IPS DF 4.7 (cell line): ENCODE measurements at regions not wholly inside any gene's neighbourhood (a gene's known extent, or its start where the extent isn't known, plus 50 kb on each side); places are given as distances from the start of the nearest gene placed in this dataset.
"Not testable (repeated sequence)": the region's sequence is repeated elsewhere in the genome, so short reads cannot be mapped to it uniquely, and the experiment has no call there.

Experiments
- DNase-seq: peaks from one replicate; pipeline ENCODE4 v3.0.0-alpha.2; 2013; ENCODE audit warnings: low spot score; ENCODE audit errors: extremely low read depth

GRCh38 chr13:56352361-56352760 is 788.4 kb upstream of the PRR20A start:
- DNase-seq, result no peak

GRCh38 chr13:56352901-56353300 is 787.8 kb upstream of the PRR20A start:
- DNase-seq, result no peak

DNA sequence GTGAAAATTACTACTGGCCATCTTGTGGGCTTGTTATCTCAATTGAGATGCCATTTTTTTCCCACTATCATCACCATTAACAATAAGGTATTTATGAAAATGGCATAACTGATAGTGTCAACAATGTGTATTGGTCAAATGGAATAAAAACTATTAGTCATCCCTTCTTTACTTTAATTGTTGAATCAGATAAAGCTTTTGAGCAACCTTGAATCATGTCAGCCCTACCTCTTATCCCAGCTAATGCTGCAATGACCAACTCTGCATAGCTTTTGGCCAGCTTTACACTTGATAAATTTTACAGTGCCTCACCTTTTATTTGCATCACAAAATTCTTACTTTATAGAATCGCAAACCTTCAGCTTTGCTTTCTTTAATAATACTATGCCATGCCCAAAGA is 784.0 kb upstream of the PRR20A start:
- no peak for DNase-seq

GRCh38 chr13:56378566-56378965 is 762.2 kb upstream of the PRR20A start:
- DNase-seq, result no peak

- no peak for DNase-seq
Measured at GRCh38 chr13:56393549-56393948, 747.2 kb upstream of the PRR20A start.

- DNase-seq, result no peak
Measured at GRCh38 chr13:56396318-56396717, 744.4 kb upstream of the PRR20A start.

GRCh38 chr13:56400774-56401173 is 739.9 kb upstream of the PRR20A start:
- no peak for DNase-seq

GRCh38 chr13:56412856-56413255 is 727.9 kb upstream of the PRR20A start:
- no peak for DNase-seq

DNA sequence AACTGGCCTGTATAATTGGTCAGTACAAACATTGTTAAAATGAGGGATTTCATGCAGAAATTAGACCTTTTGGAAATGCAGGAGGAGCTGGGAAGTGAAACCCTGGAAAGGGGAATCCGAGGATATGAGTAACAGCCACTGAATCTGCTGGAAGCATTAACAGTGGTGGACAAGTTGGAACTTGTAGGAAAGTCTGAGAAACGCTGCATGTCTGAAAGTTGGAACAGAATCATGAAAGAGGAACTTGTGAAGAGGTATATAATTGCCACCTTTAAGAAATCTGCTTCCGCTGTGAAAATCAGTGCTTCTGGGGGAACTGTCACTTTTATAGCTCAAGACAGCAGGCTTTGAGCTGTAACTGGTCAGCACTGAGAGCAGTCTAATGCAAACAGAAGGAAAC is 716.5 kb upstream of the PRR20A start:
- DNase-seq, result no peak

- DNase-seq, result no peak
Measured at GRCh38 chr13:56457535-56458190, 683.1 kb upstream of the PRR20A start.

GRCh38 chr13:56459286-56459685 is 681.4 kb upstream of the PRR20A start:
- DNase-seq, result no peak

- DNase-seq, result no peak
Measured at GRCh38 chr13:56501750-56502149, 639.0 kb upstream of the PRR20A start.

DNA sequence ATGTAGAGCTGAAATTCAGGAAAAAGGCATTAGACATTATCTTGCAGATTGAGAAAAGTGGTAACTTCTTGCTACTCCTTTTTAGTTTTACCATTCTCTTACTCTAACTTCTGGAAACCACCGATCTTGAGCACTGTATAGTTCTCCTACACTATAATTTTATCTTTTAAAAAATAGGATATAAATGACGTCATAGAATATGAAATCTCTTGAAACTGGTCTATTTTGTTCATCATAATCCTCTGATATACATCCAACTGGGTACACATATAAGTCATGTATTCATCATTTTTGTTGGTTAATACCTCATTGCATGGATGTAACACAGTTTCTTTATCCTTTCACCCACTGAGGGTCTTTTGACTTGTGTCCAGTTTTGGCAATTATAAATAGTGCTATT is 629.9 kb upstream of the PRR20A start:
- DNase-seq, result no peak

GRCh38 chr13:56512336-56512735 is 628.4 kb upstream of the PRR20A start:
- not testable (repeated sequence) for DNase-seq

GRCh38 chr13:56515441-56515840 is 625.3 kb upstream of the PRR20A start:
- DNase-seq, result no peak

DNA sequence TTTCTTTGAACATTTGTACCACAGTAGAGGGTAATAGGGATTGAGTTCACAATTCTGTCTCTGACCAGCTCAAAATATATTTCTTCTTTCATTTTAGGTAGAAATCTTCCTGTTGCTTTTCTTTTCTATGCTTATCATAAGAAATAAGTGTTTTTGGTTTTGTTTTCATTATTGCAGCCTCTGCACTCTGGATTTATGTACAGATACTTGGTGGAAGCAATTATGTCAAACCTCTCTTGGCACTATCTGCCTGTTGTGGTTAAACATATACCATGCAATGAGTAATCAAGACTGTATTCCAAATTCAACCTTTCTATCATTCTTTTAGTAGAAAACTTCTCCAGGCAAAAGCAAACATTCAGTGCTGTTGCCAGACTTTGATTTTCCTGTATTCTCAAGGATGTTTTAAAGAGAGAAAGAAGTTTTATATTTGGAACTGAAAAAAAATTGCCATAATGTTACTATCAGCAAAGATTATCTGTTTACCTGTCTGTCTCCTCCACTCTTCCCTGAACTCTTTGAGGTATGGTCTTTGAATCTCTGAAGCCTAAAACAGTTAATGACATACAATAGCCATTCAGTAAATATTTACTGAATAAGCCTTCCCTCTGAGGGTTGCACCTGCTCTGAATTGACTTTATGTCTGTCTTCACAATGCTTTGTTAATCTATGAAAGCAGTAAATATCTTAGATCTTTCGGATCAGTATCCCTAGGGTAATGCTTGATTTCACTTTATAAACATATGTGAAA is 612.5 kb upstream of the PRR20A start:
- no peak for DNase-seq

DNA sequence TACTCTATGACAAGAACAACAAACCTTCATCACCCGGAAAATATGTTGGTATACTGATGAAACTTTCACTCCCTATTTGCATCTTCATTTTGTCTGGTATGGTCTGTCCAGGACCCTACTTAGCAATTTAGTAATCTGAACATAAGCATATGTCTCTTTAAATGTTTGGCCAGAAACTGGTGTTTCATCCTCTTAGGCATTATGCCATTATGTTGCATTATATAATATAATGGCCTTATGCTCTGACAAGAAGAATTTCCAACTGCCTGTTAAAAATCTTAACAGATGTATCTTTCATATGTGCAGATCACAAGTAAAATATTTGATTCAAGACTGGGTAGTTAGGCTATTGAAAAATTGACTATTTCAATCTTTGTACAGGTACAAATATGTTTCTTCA is 610.6 kb upstream of the PRR20A start:
- DNase-seq, result no peak

- DNase-seq, result not testable (repeated sequence)
Measured at GRCh38 chr13:56547921-56548320, 592.8 kb upstream of the PRR20A start.

DNA sequence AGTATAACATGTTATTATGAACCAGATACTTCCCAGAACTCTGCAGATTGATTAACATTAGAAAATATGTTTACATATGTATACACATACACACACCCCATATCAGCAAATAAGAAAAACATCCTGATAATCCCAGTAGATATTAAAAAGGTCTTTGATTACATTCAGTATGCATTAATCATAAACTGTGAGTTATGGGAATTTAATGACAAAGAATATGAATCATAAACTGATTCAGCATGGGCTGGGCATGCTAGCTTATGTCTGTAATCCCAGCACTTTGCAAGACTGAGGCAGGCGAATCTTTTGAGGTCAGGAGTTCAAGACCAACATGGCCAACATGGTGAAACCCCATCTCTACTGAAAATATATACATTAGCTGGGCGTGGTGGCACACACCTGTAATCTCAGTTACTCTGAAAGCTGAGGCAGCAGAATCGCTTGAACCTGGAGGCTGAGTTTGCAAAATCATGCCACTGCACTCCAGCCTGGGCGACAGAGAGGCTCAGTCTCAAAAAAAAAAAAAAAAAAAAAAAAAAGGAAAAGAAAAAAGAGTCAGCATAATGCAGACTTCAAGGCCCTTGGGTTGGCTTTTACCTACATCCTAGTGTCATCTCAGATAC is 581.9 kb upstream of the PRR20A start:
- DNase-seq, result no peak

DNA sequence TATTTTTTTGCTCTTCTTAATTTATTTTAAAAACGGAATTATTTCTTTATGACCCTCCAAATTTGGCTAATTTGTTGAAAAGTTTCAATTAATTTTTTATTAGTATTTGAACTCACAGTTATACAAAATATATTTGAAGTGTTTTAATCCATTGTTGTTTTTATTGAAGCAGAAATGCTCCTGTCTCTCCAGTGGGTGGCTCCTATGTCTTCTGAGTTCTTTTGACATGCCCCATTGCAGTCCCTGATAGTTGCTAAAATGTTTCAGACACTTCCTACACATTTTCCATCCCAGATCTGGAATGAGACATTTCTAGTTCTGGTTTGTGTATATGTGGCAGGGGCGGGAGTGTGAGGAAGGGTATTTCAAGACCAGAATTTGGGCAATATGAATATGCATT is 579.4 kb upstream of the PRR20A start:
- no peak for DNase-seq

GRCh38 chr13:56563663-56564062 is 577.1 kb upstream of the PRR20A start:
- DNase-seq, result no peak

- DNase-seq, result no peak
Measured at GRCh38 chr13:56586976-56587375, 553.7 kb upstream of the PRR20A start.

DNA sequence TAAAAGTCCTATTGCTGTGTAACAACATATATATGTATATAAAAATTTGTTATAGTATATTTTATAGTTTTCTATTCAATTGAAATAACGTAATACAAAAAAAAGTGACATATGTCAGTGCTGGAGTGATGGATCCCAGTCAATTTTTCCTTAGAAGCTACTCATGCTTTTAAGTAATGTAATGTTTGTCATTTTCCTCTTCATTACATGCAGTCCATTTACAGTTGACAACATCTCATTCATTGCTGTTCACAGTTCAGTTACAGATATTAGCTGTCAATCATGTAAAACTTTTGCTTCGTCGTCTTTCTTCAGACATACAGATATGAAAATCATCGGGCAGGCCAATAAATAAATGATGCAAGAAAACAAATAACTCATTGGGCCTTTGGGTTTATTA is 525.1 kb upstream of the PRR20A start:
- DNase-seq, result no peak
